ENCODE measurements at regions not wholly inside any gene's neighbourhood (a gene's known extent, or its start where the extent isn't known, plus 50 kb on each side); places are given as distances from the start of the nearest gene placed in this dataset.
"Not testable (repeated sequence)": the region's sequence is repeated elsewhere in the genome, so short reads cannot be mapped to it uniquely, and the experiment has no call there.

DNA sequence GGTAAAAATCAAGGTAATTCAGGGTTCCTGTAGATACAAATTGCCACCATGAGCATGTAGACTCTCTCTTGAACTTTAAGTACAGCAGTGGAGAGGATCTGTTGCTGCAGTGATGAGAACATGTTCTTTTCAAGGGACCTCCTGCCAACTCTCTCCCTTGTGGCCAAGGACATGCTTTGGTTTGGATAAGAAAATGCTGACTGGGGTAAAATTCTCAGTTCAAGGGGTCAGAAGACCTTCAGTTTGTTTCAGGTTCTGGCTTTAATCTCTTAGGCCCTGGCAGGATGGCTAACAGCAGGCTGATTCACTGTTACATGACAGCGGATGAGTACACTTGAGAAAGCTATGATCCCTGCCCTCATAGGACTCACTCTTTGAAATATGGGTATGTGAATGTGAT lies 299.2 kb upstream of the NMUR2 start:
- no peak for DNase-seq

DNA sequence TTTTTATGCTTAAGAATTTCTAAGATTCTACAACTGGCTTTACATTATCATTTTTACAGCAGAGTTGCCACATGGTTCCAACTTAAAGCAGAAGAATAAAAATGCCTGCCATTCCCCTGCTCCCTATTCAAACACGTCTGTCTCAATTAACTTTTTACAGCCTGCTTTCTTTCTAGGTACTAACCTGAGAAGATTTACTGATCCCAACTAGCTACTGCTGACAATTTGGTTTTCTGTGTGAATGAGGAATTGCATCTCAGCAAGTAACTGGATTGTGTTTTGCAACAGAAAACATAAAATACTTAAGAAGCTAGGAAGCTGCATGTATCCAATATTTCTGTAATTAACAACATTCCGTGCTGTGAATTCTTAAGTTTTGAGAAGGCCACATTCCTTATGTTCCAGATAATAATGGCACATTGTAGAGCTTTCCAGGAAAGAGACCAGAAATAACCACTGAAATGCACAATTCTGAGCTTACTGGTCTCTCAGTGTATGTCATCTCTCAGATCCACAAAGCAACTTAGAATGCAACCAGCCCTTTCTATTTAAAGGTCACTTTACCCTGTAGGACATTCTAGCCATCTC lies 306.8 kb upstream of the NMUR2 start:
- DNase-seq, result no peak

DNA sequence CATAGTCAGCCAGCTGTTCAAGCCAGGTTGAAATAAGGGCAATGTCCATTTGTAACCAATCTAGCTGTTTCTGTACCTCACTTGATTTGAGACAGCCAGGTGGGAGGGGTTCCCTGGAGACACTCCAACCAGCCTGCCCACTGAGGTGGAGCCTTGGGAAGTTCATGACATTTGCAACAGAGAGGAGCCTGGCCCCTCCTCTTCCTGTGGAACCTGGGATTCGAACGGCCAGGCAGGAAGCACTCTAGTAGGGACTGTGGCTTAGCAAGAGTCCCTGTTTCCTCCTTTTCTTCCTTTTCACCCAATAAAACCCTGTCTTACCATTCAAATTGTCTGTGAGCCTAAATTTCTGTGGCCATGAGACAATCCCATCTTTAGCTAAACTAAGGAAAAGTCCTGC lies 312.3 kb upstream of the NMUR2 start:
- no peak for DNase-seq

DNA sequence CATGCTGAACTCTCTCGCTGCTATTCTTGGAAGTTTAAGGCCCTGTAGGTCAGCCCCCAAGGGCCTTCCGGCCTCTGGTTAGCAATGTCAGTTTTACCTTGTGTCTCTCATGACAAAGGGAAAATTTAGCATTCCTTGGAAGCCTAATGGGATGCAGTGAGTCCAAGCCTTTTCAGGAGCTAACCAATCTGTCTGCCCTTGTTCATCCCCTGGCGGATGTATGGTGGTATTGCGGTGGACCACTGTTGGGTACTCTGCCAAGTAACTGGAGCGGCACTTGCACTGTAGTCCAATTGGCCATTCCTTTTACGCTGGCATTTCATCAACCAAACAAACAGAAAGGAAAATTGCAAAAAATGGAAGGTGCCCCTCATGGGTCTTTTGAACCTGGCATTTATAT lies 318.4 kb upstream of the NMUR2 start:
- no peak for DNase-seq

DNA sequence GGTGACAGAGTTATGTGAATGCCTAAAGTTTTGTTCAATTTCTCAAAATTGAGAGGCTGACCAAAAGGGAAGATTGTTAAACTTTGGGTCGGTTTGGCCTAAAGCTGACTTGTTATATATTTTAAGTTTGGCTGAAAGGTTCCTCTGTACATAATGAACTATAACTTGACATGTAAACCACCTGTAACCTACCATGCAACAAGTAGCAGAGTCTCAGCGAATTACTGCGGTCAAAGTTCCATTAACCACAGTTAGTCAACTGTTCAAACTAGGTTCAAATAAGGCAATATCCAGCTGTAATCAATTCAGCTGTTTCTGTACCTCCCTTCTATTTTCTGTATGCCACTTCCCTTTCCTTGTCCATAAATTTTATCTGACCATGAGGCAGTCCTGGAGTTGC lies 325.1 kb upstream of the NMUR2 start:
- DNase-seq, result no peak

DNA sequence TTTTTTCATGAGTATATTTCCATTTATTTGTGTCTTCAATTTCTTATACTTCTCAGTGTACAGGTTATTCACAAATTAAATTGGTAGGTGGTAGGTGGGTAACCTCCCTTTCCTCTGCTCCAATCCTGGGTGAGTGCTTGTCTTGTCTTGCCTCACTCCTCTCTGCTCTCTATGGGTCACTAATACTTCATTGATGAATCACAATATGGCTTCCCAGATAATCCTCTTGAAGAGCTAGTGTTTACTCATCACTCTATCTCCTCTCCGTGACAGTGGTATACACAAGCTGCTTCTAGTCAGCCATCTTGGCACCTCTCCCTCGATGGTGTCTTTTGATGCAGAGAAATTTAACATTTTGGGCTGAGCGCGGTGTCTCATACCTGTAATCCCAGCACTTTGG lies 331.8 kb upstream of the NMUR2 start:
- DNase-seq, result no peak

DNA sequence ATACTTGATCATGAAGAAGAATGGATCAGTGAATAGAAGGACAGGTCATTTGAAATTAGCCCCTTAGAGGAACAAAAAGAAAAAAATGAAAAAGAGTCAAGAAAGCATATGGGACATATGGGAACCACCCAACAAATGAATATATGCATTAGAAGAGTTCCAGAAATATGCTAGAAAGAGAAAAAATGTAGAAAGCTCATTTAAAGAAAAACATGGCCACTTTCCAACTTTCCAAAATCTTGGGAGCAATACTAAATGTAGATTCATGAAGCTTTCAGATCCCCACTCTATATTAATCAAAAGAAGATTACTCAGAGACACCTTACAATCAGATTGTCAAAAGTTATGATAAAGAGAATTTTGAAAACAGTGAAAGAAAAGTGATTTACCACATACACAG lies 334.8 kb upstream of the NMUR2 start:
- no peak for DNase-seq

DNA sequence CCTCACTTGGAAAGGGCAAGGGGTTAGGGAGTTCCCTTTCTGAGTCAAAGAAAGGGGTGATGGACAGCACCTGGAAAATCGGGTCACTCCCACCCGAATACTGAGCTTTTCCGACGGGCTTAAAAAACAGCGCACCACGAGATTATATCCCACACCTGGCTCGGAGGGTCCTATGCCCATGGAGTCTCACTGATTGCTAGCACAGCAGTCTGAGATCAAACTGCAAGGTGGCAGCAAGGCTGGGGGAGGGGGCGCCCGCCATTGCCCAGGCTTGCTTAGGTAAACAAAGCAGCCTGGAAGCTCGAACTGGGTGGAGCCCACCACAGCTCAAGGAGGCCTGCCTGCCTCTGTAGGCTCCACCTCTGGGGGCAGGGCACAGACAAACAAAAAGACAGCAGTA lies 336.0 kb upstream of the NMUR2 start:
- DNase-seq, result not testable (repeated sequence)

DNA sequence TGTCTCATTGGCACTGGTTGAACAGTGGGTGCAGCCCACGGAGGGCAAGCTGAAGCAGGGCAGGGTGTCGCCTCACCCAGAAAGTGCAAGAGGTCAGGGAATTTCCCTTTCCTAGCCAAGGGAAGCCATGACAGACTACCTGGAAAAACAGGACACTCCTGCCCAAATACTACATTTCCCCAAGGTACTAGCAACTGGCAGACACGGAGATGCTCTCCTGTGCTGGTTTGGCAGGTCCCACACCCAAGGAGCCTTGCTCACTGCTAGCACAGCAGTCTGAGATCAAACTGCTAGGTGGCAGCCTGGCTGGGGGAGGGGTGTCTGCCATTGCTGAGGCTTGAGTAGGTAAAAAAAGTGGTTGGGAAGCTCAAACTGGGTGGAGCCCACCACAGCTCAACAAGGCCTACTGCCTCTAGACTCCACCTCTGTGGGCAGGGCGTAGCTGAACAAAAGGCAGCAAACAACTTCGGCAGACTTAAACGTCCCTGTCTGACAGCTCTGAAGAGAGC lies 382.7 kb upstream of the NMUR2 start:
- DNase-seq, result not testable (repeated sequence)

DNA sequence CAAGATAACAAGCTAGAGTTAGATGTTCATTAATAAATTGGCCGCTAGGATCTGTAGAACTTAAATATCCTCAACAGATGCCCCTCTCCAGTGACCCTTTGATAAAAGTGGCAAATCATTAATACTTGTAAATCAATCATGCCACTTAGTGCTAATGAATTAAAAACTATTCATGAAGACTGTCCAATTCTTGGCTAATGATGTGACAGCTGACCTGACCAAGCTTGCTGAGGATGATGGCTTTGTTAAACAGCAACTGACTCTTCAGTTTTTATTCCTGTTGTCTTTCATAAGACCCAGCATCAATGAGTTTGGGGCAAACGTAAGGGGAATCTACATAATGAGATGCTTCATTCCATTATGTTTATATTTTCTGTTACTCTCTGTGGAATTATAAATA lies 396.8 kb upstream of the NMUR2 start:
- DNase-seq, result no peak

DNA sequence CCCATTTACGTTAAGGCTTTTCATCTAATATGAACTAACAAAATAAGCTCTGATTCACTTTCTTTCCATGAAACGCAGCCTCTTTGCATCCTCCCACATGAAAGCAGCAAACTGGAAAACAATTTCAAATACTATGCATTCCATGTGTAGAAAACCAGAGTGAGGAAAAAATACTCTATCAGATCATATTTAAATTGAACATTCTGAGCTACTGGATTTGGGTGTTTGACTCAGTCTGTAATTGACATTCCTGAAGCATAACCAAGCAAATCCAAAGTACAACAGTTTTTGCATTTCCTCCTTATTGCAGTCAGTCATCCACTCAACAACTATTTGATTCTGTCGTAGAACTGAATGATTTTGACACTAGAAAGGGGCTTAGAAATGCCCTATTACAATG lies 399.1 kb upstream of the NMUR2 start:
- DNase-seq, result no peak

DNA sequence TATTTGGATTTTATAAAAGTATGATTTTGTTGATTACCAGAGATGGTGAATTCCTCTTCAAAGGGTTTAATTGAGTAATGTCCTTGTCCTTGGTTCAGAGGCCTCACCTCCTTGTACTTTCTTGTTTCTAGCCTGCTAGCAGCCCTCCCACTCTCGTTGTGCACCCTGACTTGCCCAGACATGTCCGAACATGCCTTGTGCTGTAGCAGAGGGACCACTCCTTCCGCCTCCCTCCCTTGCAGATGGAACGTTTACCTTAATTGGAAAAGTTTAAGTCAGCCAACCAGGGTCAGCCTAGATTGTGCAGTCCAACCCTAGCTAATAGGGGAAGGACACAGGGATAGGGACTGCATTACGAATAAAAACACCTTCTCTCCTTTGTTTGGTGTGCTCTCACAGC lies 406.9 kb upstream of the NMUR2 start:
- DNase-seq, result no peak

DNA sequence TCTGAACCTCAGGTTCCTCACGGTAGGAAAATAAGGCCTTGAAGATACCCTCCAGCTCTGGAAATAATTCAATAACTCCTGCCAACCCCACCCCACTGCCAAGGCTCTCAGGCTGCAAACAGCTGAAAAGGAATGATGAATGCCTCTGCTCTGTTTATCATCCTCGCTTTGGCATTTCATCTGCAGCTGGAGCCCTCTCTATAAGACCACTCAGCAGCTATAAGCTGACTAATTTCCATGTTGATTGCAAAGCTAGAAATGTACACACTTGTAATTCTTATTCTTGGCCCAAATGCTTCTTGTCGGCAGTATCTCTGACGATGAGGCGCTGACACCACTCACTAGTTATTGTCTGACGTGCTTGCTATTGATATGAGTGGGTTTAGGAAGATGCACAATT lies 408.4 kb upstream of the NMUR2 start:
- no peak for DNase-seq

DNA sequence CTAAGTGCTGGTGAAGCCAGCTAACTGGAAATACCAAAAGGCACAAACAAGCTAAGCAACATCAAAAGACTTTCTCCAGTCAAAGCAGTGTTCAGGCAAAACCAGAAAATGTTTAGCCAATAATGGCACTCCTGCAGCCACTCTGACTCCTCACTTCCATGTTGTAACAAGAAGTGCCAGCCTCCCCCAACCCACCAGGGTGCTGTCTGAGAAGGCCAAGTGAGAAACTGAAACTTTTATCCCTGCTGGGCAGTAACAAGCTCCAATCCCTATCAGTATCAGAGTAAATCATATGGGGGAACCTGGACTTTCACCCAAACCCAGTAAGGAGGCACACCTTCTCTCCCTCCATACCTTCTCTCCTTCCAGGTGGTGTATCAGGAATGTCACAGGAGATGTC lies 414.8 kb upstream of the NMUR2 start:
- no peak for DNase-seq

DNA sequence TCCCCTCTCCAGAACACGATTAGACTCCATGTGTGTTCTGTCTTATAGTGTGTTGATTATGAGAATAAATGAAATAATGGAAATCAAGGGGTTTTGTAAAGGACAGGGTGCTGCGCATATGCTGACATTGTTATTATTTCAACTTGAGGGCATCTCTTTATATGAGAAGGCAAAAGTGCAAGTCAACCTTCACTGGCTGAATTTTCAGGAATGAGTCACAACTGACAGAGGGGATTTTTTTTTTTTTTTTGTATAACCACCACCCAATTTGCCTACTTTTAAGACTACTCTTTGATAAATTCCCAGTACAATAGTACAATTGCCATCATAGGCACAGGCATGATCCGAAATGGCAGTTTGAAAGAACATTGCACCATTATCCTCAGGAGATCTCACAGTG lies 419.2 kb upstream of the NMUR2 start:
- no peak for DNase-seq

DNA sequence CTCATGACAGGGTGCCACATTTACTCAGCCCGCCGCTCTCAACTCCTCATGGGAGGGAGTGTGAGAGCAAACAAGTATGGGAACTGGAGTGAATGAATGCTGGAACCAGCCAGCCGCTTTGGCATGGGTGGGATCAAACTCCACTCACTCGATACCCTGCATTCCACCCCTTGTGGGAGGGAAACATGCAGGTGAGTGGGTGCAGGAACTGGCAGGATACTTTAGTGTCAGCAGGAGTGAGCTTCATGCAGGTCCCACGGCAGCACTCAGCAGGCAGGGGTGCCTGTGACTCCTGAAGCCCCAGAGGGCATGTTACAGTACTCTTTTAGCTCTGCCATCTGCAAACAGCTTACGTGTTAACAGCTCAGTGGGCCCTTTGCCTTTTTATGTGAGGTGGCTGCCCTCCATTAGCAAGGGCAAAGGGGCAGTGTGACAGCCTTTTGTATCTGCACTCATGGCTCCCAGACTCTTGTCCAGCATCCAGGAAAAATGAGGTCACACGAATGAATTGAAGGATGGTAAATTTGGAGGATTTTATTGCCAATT lies 433.2 kb upstream of the NMUR2 start:
- DNase-seq, result no peak

DNA sequence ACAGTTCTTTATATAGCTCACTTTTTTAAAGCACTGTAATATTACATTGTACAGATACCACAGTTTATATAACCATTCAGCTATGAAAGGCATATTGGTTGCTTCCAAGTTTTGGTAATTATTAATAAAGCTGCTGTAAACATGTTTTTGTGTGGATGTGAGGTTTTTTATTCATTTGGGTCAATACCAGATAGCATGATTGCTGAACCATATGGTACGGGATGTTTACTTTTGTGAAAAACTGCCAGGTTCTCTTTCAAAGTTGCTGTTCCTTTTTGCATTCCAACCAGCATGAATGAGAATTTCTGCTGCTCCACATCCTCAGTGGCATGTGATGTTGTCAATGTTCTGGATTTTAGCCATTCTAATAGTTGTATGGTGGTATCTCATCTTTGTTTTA lies 439.6 kb upstream of the NMUR2 start:
- DNase-seq, result no peak

DNA sequence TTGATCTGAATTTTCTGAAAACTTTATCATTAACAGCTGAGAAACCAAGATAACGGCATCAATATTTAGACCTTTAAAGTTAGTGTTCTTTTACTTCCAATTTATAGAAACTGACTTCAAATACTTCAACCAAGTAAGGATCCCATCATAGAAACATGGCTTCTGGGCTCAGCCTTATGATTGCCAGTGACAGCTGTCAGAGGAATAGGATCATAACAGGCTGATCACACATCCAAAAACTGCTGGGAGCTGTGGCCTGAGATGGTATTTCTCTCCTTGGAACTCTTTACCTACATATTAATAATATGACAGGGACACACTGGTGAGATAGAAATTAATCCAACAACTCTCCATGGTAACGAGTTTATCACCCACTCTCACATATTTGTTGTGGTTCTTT lies 448.3 kb upstream of the NMUR2 start:
- no peak for DNase-seq

DNA sequence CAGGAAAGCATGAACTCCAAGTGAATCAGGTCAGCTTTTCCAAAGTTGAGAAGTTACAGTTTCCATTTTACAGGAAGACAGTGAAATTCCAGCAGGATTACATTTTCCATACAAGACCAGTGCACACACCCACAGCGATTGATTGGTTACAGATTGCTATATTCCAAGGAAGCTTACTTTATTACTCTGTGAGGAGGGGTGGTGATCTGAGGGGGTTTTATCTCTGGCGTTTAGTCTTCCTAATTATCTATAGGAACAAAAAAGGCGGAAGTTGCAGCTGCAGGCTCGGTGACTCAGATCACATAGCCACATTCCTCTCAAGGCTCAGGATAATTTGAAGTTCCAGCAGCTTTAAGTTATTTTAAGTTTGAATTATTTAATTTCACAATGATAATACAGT lies 450.4 kb upstream of the NMUR2 start:
- DNase-seq, result no peak

DNA sequence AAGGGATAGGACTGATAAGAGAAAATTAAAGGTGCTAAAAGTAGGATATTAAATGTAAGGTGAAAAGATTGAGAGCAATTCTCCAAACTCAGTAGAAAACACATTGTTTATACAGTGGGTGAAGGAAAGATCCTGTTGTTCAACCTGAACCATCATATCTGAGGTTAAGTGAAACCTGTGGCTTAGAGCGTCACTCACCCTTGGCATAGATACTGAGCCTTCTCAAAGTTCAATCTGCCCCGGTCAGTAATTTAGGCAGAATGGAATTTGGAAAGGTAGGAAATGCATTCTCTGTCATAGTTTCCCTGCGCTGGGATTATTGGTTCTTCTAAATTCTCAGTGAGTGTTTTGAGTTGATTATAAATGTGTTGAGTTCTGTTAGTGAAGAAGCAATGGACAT lies 456.2 kb upstream of the NMUR2 start:
- DNase-seq, result no peak

DNA sequence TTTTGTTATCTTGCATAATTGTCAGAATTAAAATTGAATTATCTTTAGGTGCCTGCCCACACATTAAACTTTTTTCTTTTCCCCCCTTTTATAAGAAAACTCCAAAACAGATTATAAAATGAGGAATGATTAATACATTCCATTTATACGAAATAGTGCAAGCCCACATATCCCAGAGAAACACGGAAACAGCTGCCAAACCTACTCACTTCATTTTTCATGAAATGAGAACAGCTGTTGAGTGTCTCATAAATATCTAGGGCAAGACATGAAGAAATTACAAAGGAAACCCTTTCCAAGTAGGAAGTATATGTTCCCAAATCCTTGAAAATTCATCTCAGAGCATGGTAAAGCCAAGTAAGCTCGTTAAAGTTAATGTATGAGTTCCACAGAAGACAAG lies 459.4 kb upstream of the NMUR2 start:
- DNase-seq, result no peak

DNA sequence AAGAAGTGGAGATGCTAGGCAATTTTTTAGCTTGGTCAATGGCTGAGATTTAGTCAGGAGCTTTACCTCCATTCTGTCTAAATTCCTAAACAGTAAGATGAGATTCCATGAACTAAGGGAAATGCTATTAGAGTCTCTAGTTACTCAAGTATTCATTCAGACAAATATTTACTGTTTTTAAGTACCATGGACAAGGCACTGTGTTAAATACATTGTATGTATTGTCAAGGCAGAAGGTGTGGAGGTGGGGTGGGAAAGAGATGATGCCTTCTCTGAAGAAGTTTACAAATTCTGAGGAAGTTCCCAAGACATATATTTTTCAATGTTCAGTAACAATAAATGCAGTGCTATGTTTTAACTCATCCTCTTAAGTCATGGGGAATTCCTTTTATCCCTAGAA lies 459.9 kb upstream of the NMUR2 start:
- no peak for DNase-seq

DNA sequence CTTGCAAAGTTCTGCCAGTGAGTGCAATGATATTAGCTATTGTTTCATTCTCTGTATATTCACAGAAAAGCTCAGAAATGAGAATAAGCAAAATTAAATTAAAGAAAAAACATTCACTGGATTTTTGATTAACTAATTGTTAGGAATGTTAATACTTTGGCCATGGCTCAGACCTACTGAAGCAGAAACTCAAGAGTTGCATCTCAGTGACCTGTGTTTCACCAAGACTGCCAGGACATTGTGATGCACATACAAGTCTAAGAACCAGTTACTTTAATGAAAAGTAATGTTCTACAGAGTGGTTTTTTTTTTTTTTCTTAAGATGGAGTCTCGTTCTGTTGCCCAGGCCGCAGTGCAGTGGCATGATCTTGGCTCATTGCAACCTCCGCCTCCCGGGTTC lies 464.9 kb upstream of the NMUR2 start:
- DNase-seq, result no peak

DNA sequence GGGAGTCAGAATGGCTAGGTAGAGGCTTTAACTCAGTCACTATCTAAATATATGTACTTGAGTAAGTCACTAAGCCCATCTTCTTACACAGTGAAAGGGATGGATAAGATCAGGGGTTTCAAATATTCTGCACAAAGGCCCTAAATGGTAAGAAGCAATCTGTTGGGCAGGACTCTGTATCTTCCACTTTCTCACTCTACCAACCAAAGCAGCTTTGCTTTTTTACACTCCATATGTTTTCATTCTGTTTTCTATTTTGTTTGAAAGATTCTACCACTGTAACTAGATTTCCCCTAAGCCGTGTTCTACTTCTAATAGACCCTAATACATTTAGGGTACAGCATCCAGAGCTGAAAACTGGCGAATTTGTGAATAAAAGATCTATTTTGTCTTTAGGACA lies 477.5 kb upstream of the NMUR2 start:
- DNase-seq, result no peak

DNA sequence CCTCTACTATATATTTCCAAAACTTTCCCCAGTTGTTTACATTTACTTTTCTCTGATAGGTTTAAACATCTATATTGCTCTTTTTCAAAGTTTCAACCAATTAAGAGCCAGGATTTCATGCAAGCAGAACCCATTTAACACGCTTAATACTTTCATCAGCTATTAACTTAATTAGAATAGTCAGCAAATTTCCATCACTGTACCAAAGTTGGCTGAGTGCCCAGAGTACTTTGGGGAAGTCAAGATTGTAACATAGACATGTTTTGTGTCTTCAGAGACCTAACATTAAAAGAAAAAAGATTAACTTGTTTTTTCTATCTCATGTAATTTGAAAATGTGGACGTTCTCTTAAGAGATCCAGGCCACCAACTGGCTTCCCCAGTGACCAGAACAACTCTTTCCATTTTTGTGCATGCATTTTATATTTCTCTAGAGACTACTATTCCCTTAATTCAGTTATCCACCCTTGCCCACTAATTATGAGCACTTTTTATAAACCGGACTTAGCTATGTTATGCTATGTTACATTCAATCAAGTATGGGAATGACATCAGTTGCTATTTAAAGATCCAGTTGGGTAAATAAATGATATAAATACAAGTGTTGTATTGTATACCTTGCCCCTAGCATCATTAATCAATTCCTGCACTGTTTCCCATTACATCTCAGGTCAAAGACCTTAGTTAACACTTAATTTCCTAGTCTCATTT lies 478.1 kb upstream of the NMUR2 start:
- no peak for DNase-seq

All from inflammatory macrophage (primary cell).